ENCODE measurements at regions not wholly inside any gene's neighbourhood (a gene's known extent, or its start where the extent isn't known, plus 50 kb on each side); places are given as distances from the start of the nearest gene placed in this dataset.

- Histone ChIP-seq H2AFZ (replicated peaks; ENCODE audit: low read length, poor library complexity) (no peak overlapping the region), H3K4me3 (ENCODE audit: insufficient read depth, low read depth, low read length) (no peak overlapping the region), H4K91ac (ENCODE audit: insufficient read depth, low read depth, low read length) (no peak overlapping the region), H4K8ac (ENCODE audit: low read depth in 2 of 2, low read length in 2 of 2) (no peak overlapping the region), H3K9ac (ENCODE audit: low read depth, low read length) (no peak overlapping the region), H2BK20ac (ENCODE audit: low read depth, low read length) (no peak overlapping the region), H3K36me3 (ENCODE audit: control insufficient read depth, insufficient read depth, low read length) (no peaks in the 10 kb centered on the region), H3K23ac (ENCODE audit: low read depth, low read length) (no peak overlapping the region), H3K56ac (ENCODE audit: extremely low read depth, insufficient read depth, low read length) (no peak overlapping the region), H2AK9ac (replicated peaks; ENCODE audit: low read depth, low read length, poor library complexity) (no peak overlapping the region), H2BK120ac (ENCODE audit: low read depth, low read length) (no peak overlapping the region), H3K4me2 (ENCODE audit: low read depth, low read length) (no peak overlapping the region), H3K4ac (ENCODE audit: low read depth, low read length) (no peak overlapping the region), H3K4me1 (ENCODE audit: control insufficient read depth, insufficient read depth, low read length) (no peaks in the 10 kb centered on the region), H3K18ac (ENCODE audit: low read depth, low read length) (no peak overlapping the region), H3K9me3 (ENCODE audit: control insufficient read depth, insufficient read depth, low read length) (peaks cover 46% of the 10 kb centered on the region), H3K27me3 (ENCODE audit: control insufficient read depth, insufficient read depth, low read length) (no peaks in the 10 kb centered on the region), H3K14ac (replicated peaks; ENCODE audit: low read depth, low read length) (no peak overlapping the region), H4K20me1 (ENCODE audit: insufficient read depth, low read length) (no peaks in the 10 kb centered on the region), H3K79me1 (ENCODE audit: low read depth in 1 of 2, low read length in 2 of 2) (no peaks in the 10 kb centered on the region), H3K27ac (ENCODE audit: insufficient read depth, low read length) (no peak overlapping the region), H4K5ac (ENCODE audit: low read depth, low read length) (no peak overlapping the region), H3K9me1 (ENCODE audit: insufficient read depth, low read length) (no peaks in the 10 kb centered on the region), H2AK5ac (ENCODE audit: low read depth, low read length) (no peak overlapping the region), H2BK5ac (ENCODE audit: low read depth, low read length, poor library complexity, severe bottlenecking) (no peak overlapping the region), H2BK15ac (ENCODE audit: low read depth, low read length) (no peak overlapping the region)
- 31% methylated on average over 3 of the region's 8 CpGs; no CpG with 5 or more reads in 1 of the 2 experiments for WGBS, 2 experiments (ENCODE audit: extremely low coverage in 2 of 2, insufficient read length in 1 of 2)
- POLR2A ChIA-PET (ENCODE audit: unreplicated experiment): no interaction called here
- BruUV-seq (replicated peaks): no TSS peak
- intact Hi-C loops (cut with micrococcal nuclease): no loop called here
- CTCF ChIA-PET: no interaction called here
- TF ChIP-seq CTCF (conservative IDR thresholded peaks at IDR 0.05; ENCODE audit: low read depth, low read length): no peak
- TF ChIP-seq BHLHE40 (IDR thresholded peaks at IDR 0.05; ENCODE audit: low read depth, low read length): no peak
- no peak for TF ChIP-seq FOS (IDR thresholded peaks at IDR 0.05; ENCODE audit: low read depth, low read length)
- TF ChIP-seq MXI1 (IDR thresholded peaks at IDR 0.05; ENCODE audit: borderline replicate concordance, low read depth, low read length): no peak
- no peak for TF ChIP-seq POLR2A (IDR thresholded peaks at IDR 0.05; ENCODE audit: low read depth, low read length)
- TF ChIP-seq RAD21 (IDR thresholded peaks at IDR 0.05; ENCODE audit: low read length): no peak
- no peak for TF ChIP-seq RCOR1 (IDR thresholded peaks at IDR 0.05; ENCODE audit: insufficient replicate concordance, low read length)
- no peak for TF ChIP-seq MAFK (IDR thresholded peaks at IDR 0.05; ENCODE audit: low read depth, low read length)
- no peak for TF ChIP-seq NFE2L2 (IDR thresholded peaks at IDR 0.05; ENCODE audit: low read depth, low read length)
- TF ChIP-seq CEBPB (IDR thresholded peaks at IDR 0.05; ENCODE audit: low read depth, low read length): no peak
- no peak for TF ChIP-seq SMC3 (IDR thresholded peaks at IDR 0.05; ENCODE audit: low read depth, low read length)
- no peak for TF ChIP-seq USF2 (IDR thresholded peaks at IDR 0.05; ENCODE audit: low read depth, low read length)
- no peak for TF ChIP-seq MAZ (IDR thresholded peaks at IDR 0.05; ENCODE audit: borderline replicate concordance, low read depth, low read length)
- TF ChIP-seq RFX5 (IDR thresholded peaks at IDR 0.05; ENCODE audit: low read depth, low read length): no peak
- TF ChIP-seq CHD1 (IDR thresholded peaks at IDR 0.05; ENCODE audit: low read depth, low read length): no peak
- no peak for TF ChIP-seq ELK1 (IDR thresholded peaks at IDR 0.05; ENCODE audit: borderline replicate concordance, low read depth, low read length)
- no peak for ATAC-seq (ENCODE audit: low read depth)
- no peak for DNase-seq
- dilution Hi-C loops (cut with HindIII; ENCODE audit: low sequenced_read_pairs, unreplicated experiment): no loop called here
- in situ Hi-C loops (cut with MboI; ENCODE audit: low sequenced_read_pairs): no loop called here
These were observed 257.3 kb downstream of the MYCN start for GRCh38 chr2:16197504-16198147.

All from IMR-90 (cell line).